Left lung (tissue), 4 donors: ENCODE measurements at regions not wholly inside any gene's neighbourhood (a gene's known extent, or its start where the extent isn't known, plus 50 kb on each side); places are given as distances from the start of the nearest gene placed in this dataset.

Experiments used
- ATAC-seq: fragments of 200-7000 bp; cut with Tn5 transposase; one replicate; pipeline ENCODE4 v1.9.1; 2020; ENCODE audit warnings: moderate library complexity
- DNase-seq, 4 donors: peaks; one replicate each; pipeline ENCODE4 v3.0.0-alpha.2; 2013 to 2020
- H3K27ac ChIP-seq, 2 donors: fragments of 200-600 bp; sonication (generic) in 1 of 2; one replicate each; pipeline versions ENCODE4 v1.5.0 to v1.8.0; 2020 to 2021
- H3K27me3 ChIP-seq, 2 donors: fragments of 200-600 bp; sonication (generic) in 1 of 2; one replicate each; pipeline versions ENCODE4 v1.5.0 to v1.8.0; 2020 to 2021
- H3K36me3 ChIP-seq, 2 donors: fragments of 200-600 bp; sonication (generic) in 1 of 2; one replicate each; pipeline versions ENCODE4 v1.5.0 to v1.8.0; 2020 to 2021
- H3K4me1 ChIP-seq, 2 donors: fragments of 200-600 bp; one replicate each; pipeline ENCODE4 v1.8.0; 2021
- H3K4me3 ChIP-seq, 2 donors: fragments of 200-600 bp; sonication (generic) in 1 of 2; one replicate each; pipeline versions ENCODE4 v1.5.0 to v1.8.0; 2020 to 2021; ENCODE audit warnings: mild to moderate bottlenecking in 1 of 2
- H3K9me3 ChIP-seq, 2 donors: fragments of 200-600 bp; sonication (generic) in 1 of 2; one replicate each; pipeline versions ENCODE4 v1.5.0 to v1.8.0; 2020 to 2021
- CTCF ChIP-seq, 2 donors: fragments of 200-600 bp; sonication (generic) in 1 of 2; IDR thresholded peaks; one replicate each; pipeline versions ENCODE4 v1.5.0 to v1.8.0; 2021; ENCODE audit warnings: antibody characterized with exemption in 2 of 2
- intact Hi-C, 2 donors: fragments of 100-400 bp; cut with DNase I; formaldehyde crosslinking; loops; one replicate each; pipeline versions ENCODE4 v1.11.2 to v1.14.2; 2022
- donor health status: DM: no; HTN: yes; CAD: no.
- donor health status: DM: no; HTN: no; CAD: no.

- Histone ChIP-seq H3K4me3 (no peak overlapping the region), H3K27ac (no peak overlapping the region), H3K36me3 (no peaks in the 10 kb centered on the region), H3K4me1 (peaks cover 0 to 4% of the 10 kb centered on the region in 2 donors), H3K9me3 (no peaks in the 10 kb centered on the region), H3K27me3 (peaks cover 0 to 4% of the 10 kb centered on the region in 2 donors)
- ATAC-seq (no peak), DNase-seq (no peak)
- TF ChIP-seq CTCF (IDR thresholded peaks at IDR 0.05), result no peak
- intact Hi-C loops, result no loop called here
These were observed 143.9 kb upstream of the RALGAPA2 start for GRCh38 chr20:20856306-20856705.

- no peak for DNase-seq
- H3K27ac ChIP-seq, result no peak overlapping the region
- no peak for ATAC-seq
- TF ChIP-seq CTCF (IDR thresholded peaks at IDR 0.05), result no peak
- no peaks in the 10 kb centered on the region for H3K36me3 ChIP-seq
- H3K9me3 ChIP-seq, result no peaks in the 10 kb centered on the region
- H3K4me3 ChIP-seq, result no peak overlapping the region
- no peaks in the 10 kb centered on the region for H3K4me1 ChIP-seq
- intact Hi-C loops, result no loop called here
- H3K27me3 ChIP-seq, result no peaks in the 10 kb centered on the region
These were observed 138.9 kb upstream of the RALGAPA2 start for GRCh38 chr20:20851385-20851784.

- H3K36me3 ChIP-seq, result no peaks in the 10 kb centered on the region
- H3K9me3 ChIP-seq, result no peaks in the 10 kb centered on the region
- no peaks in the 10 kb centered on the region for H3K4me1 ChIP-seq
- H3K4me3 ChIP-seq, result no peak overlapping the region
- intact Hi-C loops, result no loop called here
- H3K27me3 ChIP-seq, result no peaks in the 10 kb centered on the region
- TF ChIP-seq CTCF (IDR thresholded peaks at IDR 0.05), result no peak
- no peak overlapping the region for H3K27ac ChIP-seq
- DNase-seq, result no peak
- ATAC-seq, result no peak
These were observed 138.0 kb upstream of the RALGAPA2 start for GRCh38 chr20:20850407-20850806.

GRCh38 chr20:20849161-20849560 lies 136.7 kb upstream of the RALGAPA2 start:
- H3K36me3 ChIP-seq, result no peaks in the 10 kb centered on the region

GRCh38 chr20:20847814-20848213 lies 135.4 kb upstream of the RALGAPA2 start:
- H3K27ac ChIP-seq, result no peak overlapping the region
- intact Hi-C loops, result no loop called here
- H3K36me3 ChIP-seq, result no peaks in the 10 kb centered on the region
- no peaks in the 10 kb centered on the region for H3K4me1 ChIP-seq
- TF ChIP-seq CTCF (IDR thresholded peaks at IDR 0.05), result no peak
- DNase-seq (no peak), ATAC-seq (no peak)
- H3K27me3 ChIP-seq, result no peaks in the 10 kb centered on the region
- H3K9me3 ChIP-seq, result no peaks in the 10 kb centered on the region
- no peak overlapping the region for H3K4me3 ChIP-seq

More at GRCh38 chr20:20849161-20849560, 136.7 kb upstream of the RALGAPA2 start:
- H3K27ac ChIP-seq, result no peak overlapping the region
- no peaks in the 10 kb centered on the region for H3K4me1 ChIP-seq
- DNase-seq (no peak), ATAC-seq (no peak)
- H3K27me3 ChIP-seq, result no peaks in the 10 kb centered on the region
- intact Hi-C loops, result no loop called here
- no peaks in the 10 kb centered on the region for H3K9me3 ChIP-seq
- H3K4me3 ChIP-seq, result no peak overlapping the region
- TF ChIP-seq CTCF (IDR thresholded peaks at IDR 0.05), result no peak
